ENCODE measurements at regions not wholly inside any gene's neighbourhood (a gene's known extent, or its start where the extent isn't known, plus 50 kb on each side); places are given as distances from the start of the nearest gene placed in this dataset.

DNA sequence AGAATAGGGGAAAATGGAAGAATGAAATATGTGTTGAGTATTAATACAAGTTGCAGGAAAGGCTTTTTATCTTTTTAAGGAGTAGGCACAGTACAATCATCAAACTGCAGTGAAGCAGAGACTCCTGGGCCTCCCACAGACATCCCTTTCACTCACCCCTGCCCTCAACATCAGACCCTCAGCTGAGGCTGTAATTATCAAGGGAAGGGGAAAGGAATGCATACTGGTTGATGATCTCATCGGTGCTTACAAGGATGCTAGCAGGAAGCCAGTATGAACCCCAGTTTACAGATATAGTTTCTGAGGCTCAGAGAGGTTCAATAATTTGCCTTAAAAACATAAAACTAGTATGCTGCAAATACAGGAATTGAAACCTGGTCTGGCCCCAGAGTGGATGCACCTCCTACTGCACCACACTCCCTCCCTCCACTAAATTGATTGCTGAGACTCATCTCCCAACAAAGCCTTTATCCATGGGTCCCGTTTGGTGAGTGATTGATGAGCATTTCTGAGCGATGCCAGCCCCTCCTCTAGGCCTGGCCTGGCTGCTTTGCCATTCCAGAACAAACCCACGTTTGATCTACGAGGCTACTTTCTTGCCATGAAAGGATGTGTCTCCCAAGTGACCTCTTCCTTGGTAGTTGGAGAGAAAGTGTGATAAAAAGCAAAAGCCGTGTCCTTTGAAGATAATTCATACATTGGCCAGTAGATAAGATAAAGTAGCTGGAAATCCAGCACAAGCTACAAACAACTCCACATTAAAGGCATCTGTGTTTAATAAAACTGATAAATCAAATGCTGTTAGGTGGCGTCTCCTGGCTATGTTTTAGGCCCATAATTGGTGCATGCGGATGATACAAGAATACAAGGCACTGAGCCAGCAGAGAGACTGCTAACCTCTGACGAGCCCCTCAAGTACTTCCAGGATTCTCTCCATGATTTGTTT is 233.9 kb upstream of the CAMK1G start:
- TF ChIP-seq CTCF (IDR thresholded peaks at IDR 0.05) (no peak), ZFX (IDR thresholded peaks at IDR 0.05; ENCODE audit: borderline replicate concordance) (no peak)
